NT2/D1 (cell line): ENCODE measurements at regions not wholly inside any gene's neighbourhood (a gene's known extent, or its start where the extent isn't known, plus 50 kb on each side); places are given as distances from the start of the nearest gene placed in this dataset.

Source experiments
- SUZ12 ChIP-seq: IDR thresholded peaks from 2 replicates; pipeline ENCODE4 v1.6.1; 2011; ENCODE audit not compliant: insufficient read length, insufficient read depth; ENCODE audit errors: extremely low read depth
- YY1 ChIP-seq: IDR thresholded peaks from 2 replicates; pipeline ENCODE4 v1.6.1; 2011; ENCODE audit not compliant: insufficient read length, insufficient read depth
- ZNF274 ChIP-seq: IDR thresholded peaks from 2 replicates; pipeline ENCODE4 v1.6.1; 2011; ENCODE audit warnings: mild to moderate bottlenecking, low read depth, low read length

- TF ChIP-seq ZNF274 (no peak), SUZ12 (no peak), YY1 (no peak)
Measured at GRCh38 chr3:67876261-67876660, 221.8 kb upstream of the SUCLG2 start.
